Vagina (tissue), 2 donors: ENCODE measurements at regions not wholly inside any gene's neighbourhood (a gene's known extent, or its start where the extent isn't known, plus 50 kb on each side); places are given as distances from the start of the nearest gene placed in this dataset.

Experiments
- CTCF ChIP-seq, 3 experiments: fragments of 450-650 bp in 2 of 3; fragments of 200-600 bp in 1 of 3; sonication (generic) in 1 of 3; IDR thresholded peaks; one replicate each; pipeline ENCODE4 v1.5.1; 2017 to 2019; ENCODE audit warnings: antibody characterized with exemption in 3 of 3, mild to moderate bottlenecking in 2 of 3, moderate library complexity in 2 of 3
- POLR2A ChIP-seq, 2 donors: fragments of 450-650 bp; IDR thresholded peaks; one replicate each; pipeline ENCODE4 v1.6.1; 2017; ENCODE audit warnings: antibody characterized with exemption in 2 of 2, mild to moderate bottlenecking in 2 of 2, moderate library complexity in 2 of 2
- POLR2AphosphoS5 ChIP-seq, 2 donors: sonication (generic); formaldehyde crosslinking; IDR thresholded peaks; one replicate each; pipeline ENCODE4 v1.9.0; 2017; ENCODE audit warnings: antibody characterized with exemption in 2 of 2, mild to moderate bottlenecking in 2 of 2, low read depth in 1 of 2; ENCODE audit not compliant: insufficient read depth in 1 of 2

- TF ChIP-seq CTCF (IDR thresholded peaks at IDR 0.05) (no peak), POLR2AphosphoS5 (IDR thresholded peaks at IDR 0.05; ENCODE audit: insufficient read depth in 1 of 2, low read depth in 1 of 2) (no peak), POLR2A (IDR thresholded peaks at IDR 0.05) (no peak)
Observed at GRCh38 chr16:61379311-61379710, 656.9 kb downstream of the CDH8 start.
